Upper lobe of left lung (tissue), 6 donors: ENCODE measurements at regions not wholly inside any gene's neighbourhood (a gene's known extent, or its start where the extent isn't known, plus 50 kb on each side); places are given as distances from the start of the nearest gene placed in this dataset.
A peak's percentile ranks its signal among the peaks of the same experiment; 100 is the strongest.

Experiments
- ATAC-seq, 2 donors: fragments of 200-7000 bp; cut with Tn5 transposase; one replicate each; pipeline ENCODE4 v1.9.1; 2022; ENCODE audit warnings: mild to moderate bottlenecking in 2 of 2, moderate library complexity in 2 of 2; ENCODE audit not compliant: low FRiP score in 2 of 2
- DNase-seq, 2 donors: peaks; one replicate each; pipeline ENCODE4 v3.0.0-alpha.2; 2019 to 2020
- H3K27ac ChIP-seq, 4 donors: fragments of 200-600 bp; sonication (generic); one replicate each; pipeline ENCODE4 v1.5.1; 2016 to 2019
- H3K27me3 ChIP-seq, 4 donors: fragments of 200-600 bp; sonication (generic); one replicate each; pipeline ENCODE4 v1.5.1; 2017 to 2019
- H3K36me3 ChIP-seq, 4 donors: fragments of 200-600 bp; sonication (generic); one replicate each; pipeline ENCODE4 v1.5.1; 2016 to 2019
- H3K4me1 ChIP-seq, 4 donors: fragments of 200-600 bp; sonication (generic); one replicate each; pipeline ENCODE4 v1.5.1; 2018 to 2019
- H3K4me3 ChIP-seq, 4 donors: fragments of 200-600 bp; sonication (generic); one replicate each; pipeline ENCODE4 v1.5.1; 2017 to 2019; ENCODE audit warnings: mild to moderate bottlenecking in 2 of 4, moderate library complexity in 1 of 4
- H3K9me3 ChIP-seq, 4 donors: fragments of 200-600 bp; sonication (generic); one replicate each; pipeline ENCODE4 v1.5.1; 2018 to 2019
- CTCF ChIP-seq, 6 experiments: fragments of 450-650 bp in 4 of 6; fragments of 200-600 bp in 2 of 6; sonication (generic) in 2 of 6; IDR thresholded peaks; one replicate each; pipeline ENCODE4 v1.5.1; 2016 to 2019; ENCODE audit warnings: antibody characterized with exemption in 6 of 6
- EP300 ChIP-seq, 4 donors: sonication (generic); formaldehyde crosslinking; IDR thresholded peaks; one replicate each; pipeline ENCODE4 v1.5.1; 2017; ENCODE audit warnings: antibody characterized with exemption in 4 of 4, control low read depth in 2 of 4
- POLR2A ChIP-seq, 4 donors: fragments of 450-650 bp; IDR thresholded peaks; one replicate each; pipeline ENCODE4 v1.5.1; 2016 to 2017; ENCODE audit warnings: antibody characterized with exemption in 4 of 4, mild to moderate bottlenecking in 2 of 4
- POLR2AphosphoS5 ChIP-seq, 2 donors: sonication (generic); formaldehyde crosslinking; IDR thresholded peaks; one replicate each; pipeline ENCODE4 v1.5.1; 2017; ENCODE audit warnings: antibody characterized with exemption in 2 of 2
- WGBS, 2 donors: methylation state at CpG; one replicate each; pipeline ENCODE4 v1.1.5; 2017 to 2018; 5-methylcytosine and 5-hydroxymethylcytosine counted together
- donor health status: DM: no; HTN: no; CAD: no; lungs with moderate emphysema.
- donor health status: DM: no; HTN: yes; CAD: no; lungs with severe emphysema.

DNA sequence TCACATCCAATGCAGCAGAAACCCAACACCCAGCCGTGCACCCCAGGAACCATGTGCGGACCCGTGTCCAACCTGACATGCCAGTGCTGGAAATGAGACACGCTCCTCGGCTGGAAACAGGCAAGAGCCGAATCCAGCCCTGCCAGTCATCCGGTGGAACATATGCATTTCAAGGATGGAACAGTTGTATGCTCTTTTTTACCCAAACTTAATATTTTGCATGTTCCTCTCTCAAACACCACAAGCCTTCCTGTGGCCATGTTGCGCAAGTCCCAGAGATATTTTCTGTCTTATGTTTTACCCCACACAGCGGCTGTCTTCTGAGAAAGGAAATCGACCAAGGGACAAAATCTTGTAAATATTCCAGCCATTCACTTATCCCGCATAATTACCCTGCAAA lies 196.9 kb downstream of the BCL11B start:
- no peak for TF ChIP-seq POLR2AphosphoS5 (IDR thresholded peaks at IDR 0.05)
- TF ChIP-seq POLR2A (IDR thresholded peaks at IDR 0.05): no peak
- no peak for TF ChIP-seq CTCF (IDR thresholded peaks at IDR 0.05)
- no peak for TF ChIP-seq EP300 (IDR thresholded peaks at IDR 0.05)
- H3K4me3 ChIP-seq: no peak overlapping the region
- DNase-seq: no peak
- no peaks in the 10 kb centered on the region for H3K4me1 ChIP-seq
- no peaks in the 10 kb centered on the region for H3K36me3 ChIP-seq
- peaks cover 0 to 3% (median 0%) of the 10 kb centered on the region in 4 donors for H3K9me3 ChIP-seq
- 66 to 81% methylated on average over 11 of the region's 11 CpGs for WGBS, 2 donors
- no peak for ATAC-seq
- peak overlapping the region in 2 of 4 donors; percentile 11 to 48 for H3K27ac ChIP-seq
- H3K27me3 ChIP-seq: no peaks in the 10 kb centered on the region

GRCh38 chr14:99075771-99076375 lies 196.1 kb downstream of the BCL11B start:
- DNase-seq (no peak), ATAC-seq (no peak)
- WGBS, 2 donors: 66 to 75% methylated on average over 5 of the region's 5 CpGs
- TF ChIP-seq EP300 (IDR thresholded peaks at IDR 0.05) (no peak), POLR2AphosphoS5 (IDR thresholded peaks at IDR 0.05) (no peak), POLR2A (IDR thresholded peaks at IDR 0.05) (no peak)
- H3K36me3 ChIP-seq: no peaks in the 10 kb centered on the region
- no peak overlapping the region for H3K4me3 ChIP-seq
- no peaks in the 10 kb centered on the region for H3K4me1 ChIP-seq
- peak overlapping the region in 1 of 4 donors; percentile 11 for H3K27ac ChIP-seq
- peaks cover 0 to 11% (median 4%) of the 10 kb centered on the region in 4 donors for H3K9me3 ChIP-seq
- no peaks in the 10 kb centered on the region for H3K27me3 ChIP-seq

DNA sequence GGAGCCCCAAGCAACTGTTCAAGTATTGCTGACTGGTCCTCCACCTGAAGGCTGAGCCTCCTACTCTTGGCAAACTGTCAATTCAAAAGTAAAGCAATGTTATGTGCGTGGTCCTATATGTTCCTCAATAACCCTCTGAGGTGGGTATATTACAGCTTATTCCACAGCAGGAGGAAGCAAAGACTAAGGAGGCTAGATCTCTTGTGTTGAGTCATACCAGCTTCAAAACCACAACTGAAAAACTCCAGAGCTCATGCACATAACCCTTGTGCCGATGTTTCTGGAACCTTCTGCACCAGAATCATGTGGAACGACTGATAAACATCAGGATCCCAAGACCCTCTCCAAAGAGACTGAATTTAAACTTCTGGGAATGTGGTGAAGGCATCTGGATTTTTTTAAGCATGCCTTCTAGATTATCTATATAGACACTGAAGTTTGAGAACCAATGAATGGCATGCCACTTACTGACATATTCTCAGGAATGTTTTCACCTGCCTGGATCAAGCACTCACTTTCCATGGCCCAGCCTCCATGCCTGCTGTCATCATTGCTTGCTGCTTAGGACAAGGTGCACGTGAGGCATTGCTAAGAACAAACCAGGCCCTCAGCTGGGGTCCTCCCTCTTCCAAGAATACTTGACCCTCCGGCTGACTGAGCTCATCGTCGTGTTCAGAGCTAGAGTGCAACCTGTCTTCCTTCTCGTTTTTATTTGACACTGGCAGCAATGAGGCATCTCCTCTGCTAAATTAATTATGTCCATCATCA lies 194.7 kb downstream of the BCL11B start:
- Histone ChIP-seq H3K27ac (no peak overlapping the region), H3K36me3 (no peaks in the 10 kb centered on the region), H3K4me1 (no peaks in the 10 kb centered on the region), H3K9me3 (peaks cover 0 to 9% (median 4%) of the 10 kb centered on the region in 4 donors), H3K4me3 (no peak overlapping the region), H3K27me3 (no peaks in the 10 kb centered on the region)
- 59 to 68% methylated on average over 8 of the region's 8 CpGs for WGBS, 2 donors
- no peak for TF ChIP-seq CTCF (IDR thresholded peaks at IDR 0.05)
- no peak for ATAC-seq
- no peak for DNase-seq

GRCh38 chr14:99077844-99078236 lies 194.2 kb downstream of the BCL11B start:
- Histone ChIP-seq H3K4me3 (no peak overlapping the region), H3K4me1 (no peaks in the 10 kb centered on the region), H3K9me3 (peaks cover 0 to 9% (median 4%) of the 10 kb centered on the region in 4 donors), H3K36me3 (no peaks in the 10 kb centered on the region), H3K27me3 (no peaks in the 10 kb centered on the region), H3K27ac (no peak overlapping the region)
- no peak for ATAC-seq
- no peak for TF ChIP-seq CTCF (IDR thresholded peaks at IDR 0.05)
- no peak for TF ChIP-seq POLR2AphosphoS5 (IDR thresholded peaks at IDR 0.05)
- TF ChIP-seq POLR2A (IDR thresholded peaks at IDR 0.05): no peak
- no peak for TF ChIP-seq EP300 (IDR thresholded peaks at IDR 0.05)
- 80% methylated on average over 6 of the region's 6 CpGs for WGBS, 2 donors
- no peak for DNase-seq

GRCh38 chr14:99078426-99078825 lies 193.6 kb downstream of the BCL11B start:
- no peak for TF ChIP-seq EP300 (IDR thresholded peaks at IDR 0.05)
- no peak for TF ChIP-seq POLR2AphosphoS5 (IDR thresholded peaks at IDR 0.05)
- TF ChIP-seq POLR2A (IDR thresholded peaks at IDR 0.05): no peak
- no peak for TF ChIP-seq CTCF (IDR thresholded peaks at IDR 0.05)
- H3K27me3 ChIP-seq: no peaks in the 10 kb centered on the region
- DNase-seq (no peak), ATAC-seq (no peak)
- no peaks in the 10 kb centered on the region for H3K36me3 ChIP-seq
- peaks cover 0 to 9% (median 4%) of the 10 kb centered on the region in 4 donors for H3K9me3 ChIP-seq
- no peak overlapping the region for H3K4me3 ChIP-seq
- H3K4me1 ChIP-seq: no peaks in the 10 kb centered on the region
- H3K27ac ChIP-seq: no peak overlapping the region
- 73 to 74% methylated on average over 7 of the region's 7 CpGs for WGBS, 2 donors
